ENCODE measurements at regions not wholly inside any gene's neighbourhood (a gene's known extent, or its start where the extent isn't known, plus 50 kb on each side); places are given as distances from the start of the nearest gene placed in this dataset.

DNA sequence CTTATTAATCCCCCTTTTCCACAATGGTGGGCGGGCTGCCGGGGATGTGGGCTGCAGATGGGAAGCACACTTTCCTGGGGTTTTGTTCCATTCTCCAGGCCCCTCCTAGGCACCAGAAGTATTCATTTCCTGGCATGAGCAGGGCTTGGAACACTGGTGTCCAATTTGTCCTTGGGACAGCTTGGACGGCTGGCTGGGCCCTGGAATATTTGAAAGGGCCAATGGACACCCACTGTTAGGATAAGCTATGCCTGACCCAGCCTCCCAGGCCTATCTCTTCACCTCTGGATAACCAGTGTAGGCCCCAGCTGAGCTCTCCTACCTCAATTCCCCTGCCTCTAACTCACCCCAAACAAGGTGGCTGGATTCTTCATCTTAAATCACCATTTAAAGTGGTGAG, 354.9 kb downstream of the PTEN start:
- H3K27ac Mint-ChIP-seq = no peak overlapping the region
- H3K4me1 Mint-ChIP-seq = no peaks in the 10 kb centered on the region
- H3K9me3 Mint-ChIP-seq = no peaks in the 10 kb centered on the region
- DNase-seq (ENCODE audit: low spot score in 2 of 2) (no peak), ATAC-seq (no peak)
- no peak overlapping the region for H3K4me3 Mint-ChIP-seq
- no peaks in the 10 kb centered on the region for H3K36me3 Mint-ChIP-seq

DNA sequence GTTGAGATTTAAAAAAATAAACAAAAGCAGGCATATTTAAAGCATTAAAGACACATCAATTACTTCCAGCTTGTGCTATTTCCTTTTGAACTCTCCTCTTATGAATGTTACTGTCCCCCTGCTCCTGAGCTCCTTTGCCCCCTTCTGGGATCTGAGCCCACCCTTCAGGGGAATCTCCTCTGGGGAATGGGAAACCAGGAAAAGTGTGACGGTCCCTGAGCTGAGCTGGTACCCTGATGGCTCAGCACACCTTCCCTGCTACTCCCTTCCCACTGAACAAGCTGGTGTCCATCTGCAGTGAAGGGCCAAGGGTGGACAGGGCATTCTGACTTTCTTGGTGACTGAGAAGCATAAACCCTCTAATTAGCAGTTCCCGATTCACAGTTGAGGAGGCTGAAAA, 356.3 kb downstream of the PTEN start:
- Mint-ChIP-seq H3K4me3 (no peak overlapping the region), H3K36me3 (no peaks in the 10 kb centered on the region), H3K4me1 (no peaks in the 10 kb centered on the region), H3K9me3 (no peaks in the 10 kb centered on the region), H3K27ac (no peak overlapping the region)
- ATAC-seq = no peak
- DNase-seq (ENCODE audit: low spot score in 2 of 2) = no peak

DNA sequence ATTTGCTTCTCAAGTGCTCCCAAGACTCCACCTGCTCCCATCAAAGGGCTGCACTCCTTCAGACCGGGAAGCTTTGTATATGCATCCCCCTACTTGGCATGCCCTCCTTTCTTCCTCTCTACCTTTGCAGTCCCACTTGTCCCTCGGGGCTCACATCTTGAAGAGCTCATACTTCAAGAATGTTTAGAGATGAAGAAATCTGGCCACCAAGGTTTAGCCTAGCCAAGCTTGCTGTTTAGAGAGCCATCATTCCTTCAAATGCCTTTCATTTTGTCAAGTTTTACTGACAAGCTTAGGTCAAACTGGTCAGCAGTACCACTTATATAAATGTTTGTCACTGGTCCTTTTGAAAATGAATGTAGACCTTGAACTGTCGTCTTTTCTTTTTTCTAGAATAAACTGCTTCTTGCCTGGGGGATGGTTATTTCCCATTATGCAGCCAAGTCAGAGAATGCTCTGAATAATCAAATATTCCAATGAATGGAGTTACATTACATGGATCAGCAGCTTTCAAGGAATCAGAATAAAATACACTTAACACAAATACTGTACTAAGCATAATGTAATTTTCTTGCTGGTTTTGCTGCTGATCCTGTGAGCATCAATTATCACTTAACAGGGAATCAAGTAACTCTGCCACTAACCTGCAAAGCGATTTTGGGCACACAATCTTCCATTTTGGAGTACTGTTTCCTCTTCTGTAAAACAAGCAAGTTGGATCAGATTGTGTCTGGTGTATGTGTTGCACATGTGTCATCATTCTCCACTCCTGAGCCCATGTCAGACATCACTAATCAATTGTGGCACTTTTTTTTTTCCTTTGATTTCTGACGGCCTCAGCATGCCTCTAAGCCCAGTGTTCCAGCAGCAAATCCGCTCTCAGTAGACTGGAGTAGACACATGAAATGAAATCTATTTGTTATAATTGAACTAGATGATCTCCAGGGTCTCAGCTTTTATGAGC, 357.9 kb downstream of the PTEN start:
- Mint-ChIP-seq H3K36me3 (no peaks in the 10 kb centered on the region), H3K4me1 (no peaks in the 10 kb centered on the region), H3K4me3 (no peak overlapping the region), H3K27ac (no peak overlapping the region), H3K9me3 (no peaks in the 10 kb centered on the region)
- ATAC-seq (no peak), DNase-seq (ENCODE audit: low spot score in 2 of 2) (no peak)

DNA sequence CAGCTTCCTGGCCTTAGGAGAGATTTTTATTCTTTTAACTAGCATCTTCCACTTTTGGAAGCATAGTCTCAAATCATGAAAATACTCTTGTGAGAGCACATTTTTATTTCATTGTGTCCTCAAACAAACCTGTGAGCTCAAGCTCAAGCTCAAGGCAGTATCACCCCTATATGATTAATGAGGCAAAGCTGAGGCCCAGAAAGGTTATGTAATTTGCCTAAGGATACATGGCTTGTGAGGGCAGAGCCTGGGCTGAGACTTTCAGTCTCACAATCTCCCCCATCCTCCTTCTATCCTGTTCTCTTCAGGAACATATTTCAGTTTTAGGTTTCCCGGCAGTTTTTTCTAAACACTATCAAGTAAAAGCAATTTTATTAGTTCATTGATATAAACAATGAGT, 359.5 kb downstream of the PTEN start:
- Mint-ChIP-seq H3K4me3 (no peak overlapping the region), H3K36me3 (no peaks in the 10 kb centered on the region), H3K27ac (no peak overlapping the region), H3K9me3 (no peaks in the 10 kb centered on the region), H3K4me1 (no peaks in the 10 kb centered on the region)
- DNase-seq (ENCODE audit: low spot score in 2 of 2) (no peak), ATAC-seq (no peak)

All from stimulated activated effector memory CD8-positive, alpha-beta T cell treated with anti-CD3 and anti-CD28 coated beads, Interleukin-12 subunit alpha, Interleukin-12 subunit beta, amount 100 ng/mL, for 72 hours (primary cell).